HepG2 (cell line): ENCODE measurements at regions not wholly inside any gene's neighbourhood (a gene's known extent, or its start where the extent isn't known, plus 50 kb on each side); places are given as distances from the start of the nearest gene placed in this dataset.

Source experiments
- ATAC-seq: fragments of 200-7000 bp; cut with Tn5 transposase; 3 replicates; pipeline ENCODE4 v1.9.1; 2020; ENCODE audit warnings: mild to moderate bottlenecking, moderate library complexity
- BruUV-seq: library from RNA; stranded (reverse); fragments of 400-500 nt; replicated peaks from 2 replicates; lab custom pipeline; 2021; lab: Mats Ljungman, UMichigan
- CTCF ChIA-PET: fragments of 300-600 bp; formaldehyde crosslinking; extraction: SDS; loops from one replicate; lab custom pipeline; 2021; ENCODE audit warnings: low total read pairs, inconsistent platforms, low intra/inter-chr PET ratio; lab: Yijun Ruan, JAX
- POLR2A ChIA-PET: fragments of 350-600 bp; sonication (Branson Sonifier 250); formaldehyde crosslinking; loops from one replicate; lab custom pipeline; 2020; ENCODE audit warnings: antibody characterized with exemption, inconsistent platforms; lab: Yijun Ruan, JAX
- DNase-seq: peaks from one replicate; pipeline ENCODE4 v3.0.0-alpha.2; 2015; ENCODE audit warnings: low spot score
- FAIRE-seq: peaks from 3 replicates; lab custom pipeline; 2011; peaks lifted over from hg19 to GRCh38; lab: Jason Lieb, UNC
- H2AFZ ChIP-seq: one replicate; pipeline ENCODE4 v1.6.1; 2011; ENCODE audit warnings: low read length, inconsistent platforms
- H3K27ac ChIP-seq: fragments of 300-600 bp; 3 replicates; pipeline ENCODE4 v1.8.0; 2011; ENCODE audit warnings: mixed run types, mild to moderate bottlenecking, mixed read lengths, low read length, inconsistent platforms; ENCODE audit not compliant: insufficient read depth; ENCODE audit errors: extremely low read length
- H3K27me3 ChIP-seq, 2 experiments: fragments of 200-600 bp in 1 of 2; 2 replicates in 1 of 2; 3 replicates in 1 of 2; pipeline versions ENCODE4 v1.6.0 to v1.8.0; 2011; ENCODE audit warnings: low read length in 2 of 2, mild to moderate bottlenecking in 2 of 2, moderate library complexity in 2 of 2, inconsistent platforms in 1 of 2; ENCODE audit not compliant: insufficient read depth in 2 of 2, control insufficient read depth in 1 of 2
- H3K36me3 ChIP-seq, 2 experiments: fragments of 200-600 bp in 1 of 2; replicated peaks in 1 of 2; 2 replicates in 1 of 2; 3 replicates in 1 of 2; pipeline versions ENCODE4 v1.5.1 to v1.8.0; 2011; ENCODE audit warnings: low read length in 2 of 2, inconsistent platforms in 1 of 2; ENCODE audit not compliant: insufficient read depth in 2 of 2, control insufficient read depth in 1 of 2
- H3K4me1 ChIP-seq: 2 replicates; pipeline ENCODE4 v1.5.1; 2012; ENCODE audit warnings: low read length, inconsistent platforms; ENCODE audit not compliant: insufficient read depth
- H3K4me2 ChIP-seq: 2 replicates; pipeline ENCODE4 v1.6.0; 2011; ENCODE audit warnings: low read depth, low read length, inconsistent platforms
- H3K4me3 ChIP-seq, 3 experiments: fragments of 200-600 bp in 1 of 3; sonication (generic), shearing (Covaris generic) in 1 of 3; replicated peaks in 1 of 3; 2 replicates each; pipeline ENCODE4 v1.5.1; 2011 to 2016; ENCODE audit warnings: low read length in 3 of 3, inconsistent platforms in 2 of 3, low read depth in 2 of 3, mild to moderate bottlenecking in 2 of 3, control low read depth in 1 of 3, mixed read lengths in 1 of 3; ENCODE audit not compliant: insufficient read depth in 1 of 3
- H3K79me2 ChIP-seq: one replicate; pipeline ENCODE4 v1.6.1; 2011; ENCODE audit warnings: low read length, inconsistent platforms; ENCODE audit not compliant: insufficient read depth
- H3K9ac ChIP-seq: 2 replicates; pipeline ENCODE4 v1.6.0; 2011; ENCODE audit warnings: mild to moderate bottlenecking, low read depth, low read length, inconsistent platforms; ENCODE audit not compliant: insufficient read depth
- H3K9me3 ChIP-seq: 2 replicates; pipeline ENCODE4 v1.5.1; 2012; ENCODE audit warnings: mild to moderate bottlenecking, low read length
- H4K20me1 ChIP-seq: 2 replicates; pipeline ENCODE4 v1.6.0; 2011; ENCODE audit warnings: inconsistent platforms, mild to moderate bottlenecking, low read length, moderate library complexity; ENCODE audit not compliant: insufficient read depth
- EEA1 ChIP-seq: sonication (generic); formaldehyde crosslinking; IDR thresholded peaks from 2 replicates; pipeline ENCODE4 v1.5.1; 2020; ENCODE audit warnings: mild to moderate bottlenecking, missing genetic modification reagents, borderline replicate concordance
- JARID2 ChIP-seq: sonication (generic); formaldehyde crosslinking; IDR thresholded peaks from 2 replicates; pipeline ENCODE4 v1.8.1; 2023; ENCODE audit warnings: missing genetic modification reagents, inconsistent platforms; ENCODE audit not compliant: insufficient replicate concordance
- SP4 ChIP-seq: sonication (generic); formaldehyde crosslinking; IDR thresholded peaks from 2 replicates; pipeline ENCODE4 v1.8.1; 2023; ENCODE audit warnings: mild to moderate bottlenecking, missing genetic modification reagents
- TEAD2 ChIP-seq: sonication (generic); formaldehyde crosslinking; IDR thresholded peaks from 2 replicates; pipeline ENCODE4 v1.9.0; 2021; ENCODE audit warnings: missing genetic modification reagents
- ZNF549 ChIP-seq: sonication (generic); formaldehyde crosslinking; IDR thresholded peaks from 2 replicates; pipeline ENCODE4 v1.5.0; 2020; ENCODE audit warnings: missing genetic modification reagents
- ZNF775 ChIP-seq: sonication (generic); formaldehyde crosslinking; IDR thresholded peaks from 2 replicates; pipeline ENCODE4 v1.4.0; 2020; ENCODE audit warnings: missing genetic modification reagents, mild to moderate bottlenecking, moderate library complexity, borderline replicate concordance
- ZNF777 ChIP-seq: sonication (generic); formaldehyde crosslinking; IDR thresholded peaks from 2 replicates; pipeline ENCODE4 v1.4.0; 2020; ENCODE audit warnings: missing genetic modification reagents
- ZNF879 ChIP-seq: sonication (generic); formaldehyde crosslinking; IDR thresholded peaks from 2 replicates; pipeline ENCODE4 v1.8.1; 2023; ENCODE audit warnings: missing genetic modification reagents
- WGBS: methylation state at CpG from one replicate; pipeline ENCODE4 v1.1.6; 2017; ENCODE audit warnings: low lambda C conversion rate; 5-methylcytosine and 5-hydroxymethylcytosine counted together
- in situ Hi-C: cut with HindIII; loops from 2 replicates; pipeline ENCODE4 v1.10.0; 2017; ENCODE audit warnings: low pct_unique_long_range_greater_than_20kb; ENCODE audit not compliant: extremely low pct_ligation_motif_present
- intact Hi-C: fragments of 100-400 bp; cut with micrococcal nuclease; formaldehyde crosslinking; loops from one replicate; pipeline ENCODE4 v1.10.0; 2022; ENCODE audit not compliant: unreplicated experiment
- TF ChIP-seq, protein P1 (sequence below), 2 experiments: fragments of 450-650 bp in 1 of 2; sonication (generic) in 1 of 2; formaldehyde crosslinking; IDR thresholded peaks; 2 replicates each; pipeline versions ENCODE4 v1.5.0 to v1.8.0; 2020 to 2022; ENCODE audit warnings: mild to moderate bottlenecking in 1 of 2, missing genetic modification reagents in 1 of 2
- TF ChIP-seq, protein P2 (sequence below): sonication (generic); formaldehyde crosslinking; IDR thresholded peaks from 2 replicates; pipeline ENCODE4 v1.5.1; 2020; ENCODE audit warnings: mild to moderate bottlenecking, missing genetic modification reagents, borderline replicate concordance
- TF ChIP-seq, protein P3 (sequence below): sonication (generic); formaldehyde crosslinking; IDR thresholded peaks from 2 replicates; pipeline ENCODE4 v1.5.1; 2020; ENCODE audit warnings: mild to moderate bottlenecking, moderate library complexity, missing genetic modification reagents

DNA sequence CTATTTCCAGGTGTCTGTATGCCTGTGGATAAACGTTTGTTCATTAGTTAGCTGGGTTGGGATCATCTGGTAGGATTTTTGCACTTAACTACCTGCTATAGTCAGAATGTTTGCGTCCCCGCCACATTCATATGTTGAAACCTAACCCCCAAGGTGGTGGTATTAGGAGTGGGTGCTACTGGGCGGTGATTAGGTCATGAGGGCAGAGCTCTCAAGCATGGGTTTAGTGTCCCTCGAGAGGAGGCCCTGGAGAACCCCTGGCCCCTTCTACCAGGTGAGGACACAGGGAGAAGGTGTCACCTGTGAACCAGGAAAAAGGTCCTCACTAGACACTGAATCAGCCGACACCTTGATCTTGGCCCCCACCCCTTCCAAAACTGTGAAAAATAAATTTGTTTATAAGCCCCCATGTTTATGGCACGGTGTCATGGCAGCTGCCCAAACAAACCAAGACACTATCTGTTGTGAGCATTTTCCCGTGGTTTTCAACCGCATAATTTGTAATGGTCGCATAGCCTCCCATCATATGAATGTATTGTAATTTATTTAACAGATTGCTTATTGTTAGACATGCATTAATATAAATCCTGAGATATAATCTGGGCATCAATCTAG is 92.7 kb upstream of the TRIM2 start:
- Histone ChIP-seq H3K4me3 (no peak overlapping the region), H4K20me1 (no peaks in the 10 kb centered on the region), H3K79me2 (no peaks in the 10 kb centered on the region), H3K27ac (no peak overlapping the region), H3K4me1 (peaks cover 11% of the 10 kb centered on the region; the same call in 1 of the 2 replicates), H3K9ac (no peak overlapping the region), H3K27me3 (peaks cover 0 to 34% of the 10 kb centered on the region in 2 experiments; a peak in 4 of 5 replicates), H3K36me3 (no peaks in the 10 kb centered on the region), H2AFZ (no peak overlapping the region), H3K9me3 (no peaks in the 10 kb centered on the region), H3K4me2 (no peak overlapping the region)
- BruUV-seq: no TSS peak
- no peak for FAIRE-seq
- TF ChIP-seq, protein P1, sequence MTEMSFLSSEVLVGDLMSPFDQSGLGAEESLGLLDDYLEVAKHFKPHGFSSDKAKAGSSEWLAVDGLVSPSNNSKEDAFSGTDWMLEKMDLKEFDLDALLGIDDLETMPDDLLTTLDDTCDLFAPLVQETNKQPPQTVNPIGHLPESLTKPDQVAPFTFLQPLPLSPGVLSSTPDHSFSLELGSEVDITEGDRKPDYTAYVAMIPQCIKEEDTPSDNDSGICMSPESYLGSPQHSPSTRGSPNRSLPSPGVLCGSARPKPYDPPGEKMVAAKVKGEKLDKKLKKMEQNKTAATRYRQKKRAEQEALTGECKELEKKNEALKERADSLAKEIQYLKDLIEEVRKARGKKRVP (CRISPR knock-in tag; IDR thresholded peaks at IDR 0.05): no peak
- TF ChIP-seq JARID2 (CRISPR knock-in tag) (no peak), TEAD2 (CRISPR knock-in tag) (no peak), ZNF775 (no peak), ZNF549 (no peak), ZNF879 (CRISPR knock-in tag) (no peak), SP4 (CRISPR knock-in tag) (no peak), ZNF777 (no peak), EEA1 (CRISPR knock-in tag) (no peak)
- TF ChIP-seq, protein P2, sequence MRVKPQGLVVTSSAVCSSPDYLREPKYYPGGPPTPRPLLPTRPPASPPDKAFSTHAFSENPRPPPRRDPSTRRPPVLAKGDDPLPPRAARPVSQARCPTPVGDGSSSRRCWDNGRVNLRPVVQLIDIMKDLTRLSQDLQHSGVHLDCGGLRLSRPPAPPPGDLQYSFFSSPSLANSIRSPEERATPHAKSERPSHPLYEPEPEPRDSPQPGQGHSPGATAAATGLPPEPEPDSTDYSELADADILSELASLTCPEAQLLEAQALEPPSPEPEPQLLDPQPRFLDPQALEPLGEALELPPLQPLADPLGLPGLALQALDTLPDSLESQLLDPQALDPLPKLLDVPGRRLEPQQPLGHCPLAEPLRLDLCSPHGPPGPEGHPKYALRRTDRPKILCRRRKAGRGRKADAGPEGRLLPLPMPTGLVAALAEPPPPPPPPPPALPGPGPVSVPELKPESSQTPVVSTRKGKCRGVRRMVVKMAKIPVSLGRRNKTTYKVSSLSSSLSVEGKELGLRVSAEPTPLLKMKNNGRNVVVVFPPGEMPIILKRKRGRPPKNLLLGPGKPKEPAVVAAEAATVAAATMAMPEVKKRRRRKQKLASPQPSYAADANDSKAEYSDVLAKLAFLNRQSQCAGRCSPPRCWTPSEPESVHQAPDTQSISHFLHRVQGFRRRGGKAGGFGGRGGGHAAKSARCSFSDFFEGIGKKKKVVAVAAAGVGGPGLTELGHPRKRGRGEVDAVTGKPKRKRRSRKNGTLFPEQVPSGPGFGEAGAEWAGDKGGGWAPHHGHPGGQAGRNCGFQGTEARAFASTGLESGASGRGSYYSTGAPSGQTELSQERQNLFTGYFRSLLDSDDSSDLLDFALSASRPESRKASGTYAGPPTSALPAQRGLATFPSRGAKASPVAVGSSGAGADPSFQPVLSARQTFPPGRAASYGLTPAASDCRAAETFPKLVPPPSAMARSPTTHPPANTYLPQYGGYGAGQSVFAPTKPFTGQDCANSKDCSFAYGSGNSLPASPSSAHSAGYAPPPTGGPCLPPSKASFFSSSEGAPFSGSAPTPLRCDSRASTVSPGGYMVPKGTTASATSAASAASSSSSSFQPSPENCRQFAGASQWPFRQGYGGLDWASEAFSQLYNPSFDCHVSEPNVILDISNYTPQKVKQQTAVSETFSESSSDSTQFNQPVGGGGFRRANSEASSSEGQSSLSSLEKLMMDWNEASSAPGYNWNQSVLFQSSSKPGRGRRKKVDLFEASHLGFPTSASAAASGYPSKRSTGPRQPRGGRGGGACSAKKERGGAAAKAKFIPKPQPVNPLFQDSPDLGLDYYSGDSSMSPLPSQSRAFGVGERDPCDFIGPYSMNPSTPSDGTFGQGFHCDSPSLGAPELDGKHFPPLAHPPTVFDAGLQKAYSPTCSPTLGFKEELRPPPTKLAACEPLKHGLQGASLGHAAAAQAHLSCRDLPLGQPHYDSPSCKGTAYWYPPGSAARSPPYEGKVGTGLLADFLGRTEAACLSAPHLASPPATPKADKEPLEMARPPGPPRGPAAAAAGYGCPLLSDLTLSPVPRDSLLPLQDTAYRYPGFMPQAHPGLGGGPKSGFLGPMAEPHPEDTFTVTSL: no peak
- TF ChIP-seq, protein P3, sequence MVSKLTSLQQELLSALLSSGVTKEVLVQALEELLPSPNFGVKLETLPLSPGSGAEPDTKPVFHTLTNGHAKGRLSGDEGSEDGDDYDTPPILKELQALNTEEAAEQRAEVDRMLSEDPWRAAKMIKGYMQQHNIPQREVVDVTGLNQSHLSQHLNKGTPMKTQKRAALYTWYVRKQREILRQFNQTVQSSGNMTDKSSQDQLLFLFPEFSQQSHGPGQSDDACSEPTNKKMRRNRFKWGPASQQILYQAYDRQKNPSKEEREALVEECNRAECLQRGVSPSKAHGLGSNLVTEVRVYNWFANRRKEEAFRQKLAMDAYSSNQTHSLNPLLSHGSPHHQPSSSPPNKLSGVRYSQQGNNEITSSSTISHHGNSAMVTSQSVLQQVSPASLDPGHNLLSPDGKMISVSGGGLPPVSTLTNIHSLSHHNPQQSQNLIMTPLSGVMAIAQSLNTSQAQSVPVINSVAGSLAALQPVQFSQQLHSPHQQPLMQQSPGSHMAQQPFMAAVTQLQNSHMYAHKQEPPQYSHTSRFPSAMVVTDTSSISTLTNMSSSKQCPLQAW (CRISPR knock-in tag): no peak
- DNase-seq: no peak
- ChIA-PET CTCF (no interaction called here), POLR2A (no interaction called here)
- ATAC-seq: no peak
- intact Hi-C loops (no loop called here), in situ Hi-C loops (no loop called here)
- 55% methylated on average over 9 of the region's 10 CpGs for WGBS
